T-helper 1 cell treated with Interleukin-12 subunit alpha and Interleukin-12 subunit beta and Interleukin-4 antibody, amounts not matched to agents 30 ng/mL and 1 ng/mL, for 36 hours (primary cell): ENCODE measurements at regions not wholly inside any gene's neighbourhood (a gene's known extent, or its start where the extent isn't known, plus 50 kb on each side); places are given as distances from the start of the nearest gene placed in this dataset.
"Not testable (repeated sequence)": the region's sequence is repeated elsewhere in the genome, so short reads cannot be mapped to it uniquely, and the experiment has no call there.

ENCODE experiments used
- intact Hi-C: fragments of 100-400 bp; cut with micrococcal nuclease; formaldehyde crosslinking; loops from one replicate; pipeline ENCODE4 v1.15.1; 2024

- intact Hi-C loops: no loop called here
Observed at GRCh38 chr3:18127174-18127858, 297.8 kb downstream of the SATB1 start.

GRCh38 chr3:18126772-18127171, 298.4 kb downstream of the SATB1 start:
- intact Hi-C loops: no loop called here

- intact Hi-C loops: no loop called here
Observed at GRCh38 chr3:18124501-18124900, 300.6 kb downstream of the SATB1 start.

- intact Hi-C loops: no loop called here
Observed at GRCh38 chr3:18122264-18122663, 302.9 kb downstream of the SATB1 start.

- intact Hi-C loops: no loop called here
Observed at GRCh38 chr3:18121020-18121419, 304.1 kb downstream of the SATB1 start.

- intact Hi-C loops: no loop called here
Observed at GRCh38 chr3:18119866-18120265, 305.3 kb downstream of the SATB1 start.

GRCh38 chr3:18114894-18115293, 310.2 kb downstream of the SATB1 start:
- intact Hi-C loops: no loop called here

GRCh38 chr3:18113417-18113816, 311.7 kb downstream of the SATB1 start:
- intact Hi-C loops: no loop called here

GRCh38 chr3:18112674-18113375, 312.3 kb downstream of the SATB1 start:
- intact Hi-C loops: no loop called here

GRCh38 chr3:18111796-18112232, 313.3 kb downstream of the SATB1 start:
- intact Hi-C loops: loop anchor here (2.0 kb wide), 1 partner anchor 677 kb away; no protein-coding TSS in a partner anchor

GRCh38 chr3:18103591-18103990, 321.5 kb downstream of the SATB1 start:
- intact Hi-C loops: no loop called here

- intact Hi-C loops: no loop called here
Observed at GRCh38 chr3:18100121-18100520, 325.0 kb downstream of the SATB1 start.

- intact Hi-C loops: no loop called here
Observed at GRCh38 chr3:18099611-18100010, 325.5 kb downstream of the SATB1 start.

GRCh38 chr3:18098960-18099587, 326.1 kb downstream of the SATB1 start:
- intact Hi-C loops: no loop called here

GRCh38 chr3:18097989-18098388, 327.1 kb downstream of the SATB1 start:
- intact Hi-C loops: no loop called here

GRCh38 chr3:18097473-18097872, 327.7 kb downstream of the SATB1 start:
- intact Hi-C loops: no loop called here

GRCh38 chr3:18092726-18093125, 332.4 kb downstream of the SATB1 start:
- intact Hi-C loops: no loop called here

- intact Hi-C loops: no loop called here
Observed at GRCh38 chr3:18090377-18090776, 334.8 kb downstream of the SATB1 start.

- intact Hi-C loops: no loop called here
Observed at GRCh38 chr3:18087988-18088387, 337.2 kb downstream of the SATB1 start.

- intact Hi-C loops: no loop called here
Observed at GRCh38 chr3:18086760-18087159, 338.4 kb downstream of the SATB1 start.

- intact Hi-C loops: no loop called here
Observed at GRCh38 chr3:18086078-18086477, 339.1 kb downstream of the SATB1 start.

- intact Hi-C loops: no loop called here
Observed at GRCh38 chr3:18085429-18085828, 339.7 kb downstream of the SATB1 start.

- intact Hi-C loops: not testable (repeated sequence)
Observed at GRCh38 chr3:18083273-18083590, 340.8 kb upstream of the TBC1D5 start.
